Small intestine (tissue), 7 donors: ENCODE measurements at regions not wholly inside any gene's neighbourhood (a gene's known extent, or its start where the extent isn't known, plus 50 kb on each side); places are given as distances from the start of the nearest gene placed in this dataset.

ENCODE experiments used
- DNase-seq, 2 donors: peaks; one replicate each; pipeline versions ENCODE4 v3.0.0 to v3.0.0-alpha.2; 2013
- FAIRE-seq: peaks from 2 replicates; lab custom pipeline; 2012; peaks lifted over from hg19 to GRCh38; lab: Jason Lieb, UNC
- H3K27ac ChIP-seq, 3 donors: one replicate each; pipeline ENCODE4 v1.5.1; 2013; ENCODE audit warnings: low read length in 2 of 3, mild to moderate bottlenecking in 2 of 3, control low read depth in 1 of 3, inconsistent platforms in 1 of 3, low read depth in 1 of 3, moderate library complexity in 1 of 3
- H3K27me3 ChIP-seq, 3 donors: one replicate each; pipeline ENCODE4 v1.6.1; 2013; ENCODE audit warnings: low read length in 3 of 3, inconsistent platforms in 1 of 3; ENCODE audit not compliant: control insufficient read depth in 3 of 3, insufficient read depth in 3 of 3
- H3K36me3 ChIP-seq, 3 donors: one replicate each; pipeline ENCODE4 v1.6.1; 2013; ENCODE audit warnings: low read length in 3 of 3, inconsistent platforms in 1 of 3, low read depth in 1 of 3, mild to moderate bottlenecking in 1 of 3, moderate library complexity in 1 of 3; ENCODE audit not compliant: control insufficient read depth in 3 of 3, insufficient read depth in 2 of 3
- H3K4me1 ChIP-seq, 3 donors: one replicate each; pipeline ENCODE4 v1.6.1; 2013; ENCODE audit warnings: low read length in 2 of 3, inconsistent platforms in 1 of 3, low read depth in 1 of 3, mild to moderate bottlenecking in 1 of 3, moderate library complexity in 1 of 3; ENCODE audit not compliant: control insufficient read depth in 3 of 3, insufficient read depth in 2 of 3
- H3K4me3 ChIP-seq, 3 donors: one replicate each; pipeline ENCODE4 v1.5.1; 2013; ENCODE audit warnings: low read length in 3 of 3, control low read depth in 1 of 3, inconsistent platforms in 1 of 3, low read depth in 1 of 3, mild to moderate bottlenecking in 1 of 3, moderate library complexity in 1 of 3
- H3K9me3 ChIP-seq, 2 donors: one replicate each; pipeline ENCODE4 v1.6.1; 2013; ENCODE audit warnings: low read depth in 1 of 2, low read length in 1 of 2; ENCODE audit not compliant: control insufficient read depth in 2 of 2, insufficient read depth in 1 of 2
- WGBS, 3 donors: extraction: QIAGEN DNeasy Blood & Tissue Kit; methylation state at CpG; one replicate each; pipeline ENCODE4 v1.1.7; 2013; 5-methylcytosine and 5-hydroxymethylcytosine counted together
- donor health status: healthy with polysubstance abuse.
- donor health status: control.
- donor health status: control.
- donor health status: Bipolar disorder and iron deficiency.
- donor health status: healthy.

DNA sequence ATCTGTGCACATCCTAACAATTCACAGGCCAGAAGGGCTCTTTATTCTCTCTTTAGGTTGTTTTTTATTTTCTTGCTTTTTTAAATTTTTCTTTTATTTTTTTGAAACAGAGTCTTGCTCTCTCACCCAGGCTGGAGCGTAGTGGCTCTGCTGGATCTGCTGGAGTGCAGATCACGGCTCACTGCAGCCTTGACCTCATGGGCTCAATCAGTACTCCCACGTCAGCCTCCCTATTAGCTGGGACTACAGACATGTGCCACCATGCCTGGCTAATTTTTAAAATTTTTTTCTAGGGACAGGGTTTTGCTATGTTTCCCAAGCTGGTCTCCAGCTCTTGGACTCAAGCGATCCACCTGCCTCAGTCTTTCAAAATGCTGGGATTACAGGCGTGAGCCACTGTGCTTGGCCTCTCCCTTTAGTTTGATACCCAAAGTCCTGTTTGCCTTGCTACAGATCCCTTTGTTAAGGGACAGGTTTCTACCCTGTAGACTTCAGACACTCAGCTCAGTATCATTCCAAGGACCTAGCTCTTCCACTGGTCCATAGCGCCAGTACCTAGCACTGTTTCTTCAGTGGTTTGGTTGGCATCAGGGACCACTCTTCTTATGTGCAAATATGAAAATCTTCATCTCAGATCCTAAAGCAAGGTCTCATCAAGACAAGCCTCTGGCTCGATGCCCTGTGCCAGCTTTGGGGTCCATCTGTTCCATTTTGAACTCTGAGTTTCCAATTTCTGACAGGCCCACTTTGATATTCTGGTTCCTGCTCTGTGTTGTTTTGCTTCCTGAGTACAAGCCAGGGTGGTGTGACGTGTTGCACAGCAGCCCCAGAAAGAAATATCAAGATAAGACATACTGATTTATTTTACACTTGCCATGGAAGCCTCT is 211.7 kb downstream of the FAT3 start:
- Histone ChIP-seq H3K36me3 (no peaks in the 10 kb centered on the region), H3K9me3 (no peaks in the 10 kb centered on the region), H3K4me3 (no peak overlapping the region), H3K27ac (no peak overlapping the region), H3K4me1 (no peaks in the 10 kb centered on the region), H3K27me3 (no peaks in the 10 kb centered on the region)
- FAIRE-seq (no peak), DNase-seq (no peak)
- WGBS, 3 donors, result 74 to 85% (median 80%) methylated on average over 8 of the region's 8 CpGs

DNA sequence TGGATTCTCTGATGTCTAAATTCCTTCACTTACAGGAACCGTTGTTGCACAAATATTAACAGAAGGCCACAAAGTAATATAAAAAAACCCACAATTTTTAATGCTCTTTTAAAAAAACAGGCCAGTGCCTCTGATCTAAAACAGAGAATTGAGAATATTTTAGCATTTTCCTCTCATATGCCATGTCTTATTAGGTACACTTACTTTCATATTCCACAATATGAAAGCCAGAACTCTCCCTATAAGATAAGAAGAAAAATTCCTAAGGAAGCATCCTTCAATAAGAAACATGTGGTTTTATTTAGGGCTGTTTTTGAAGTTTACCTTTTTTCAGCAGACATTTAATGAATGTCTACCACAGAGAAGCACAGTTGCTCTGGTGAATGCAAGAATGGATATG is 214.5 kb downstream of the FAT3 start:
- 49 to 76% (median 54%) methylated on average over 1 of the region's 1 CpG for WGBS, 3 donors
- no peak overlapping the region for H3K27ac ChIP-seq
- H3K27me3 ChIP-seq, result no peaks in the 10 kb centered on the region
- H3K4me3 ChIP-seq, result no peak overlapping the region
- FAIRE-seq (no peak), DNase-seq (no peak)
- H3K4me1 ChIP-seq, result no peaks in the 10 kb centered on the region
- no peaks in the 10 kb centered on the region for H3K9me3 ChIP-seq
- H3K36me3 ChIP-seq, result no peaks in the 10 kb centered on the region

DNA sequence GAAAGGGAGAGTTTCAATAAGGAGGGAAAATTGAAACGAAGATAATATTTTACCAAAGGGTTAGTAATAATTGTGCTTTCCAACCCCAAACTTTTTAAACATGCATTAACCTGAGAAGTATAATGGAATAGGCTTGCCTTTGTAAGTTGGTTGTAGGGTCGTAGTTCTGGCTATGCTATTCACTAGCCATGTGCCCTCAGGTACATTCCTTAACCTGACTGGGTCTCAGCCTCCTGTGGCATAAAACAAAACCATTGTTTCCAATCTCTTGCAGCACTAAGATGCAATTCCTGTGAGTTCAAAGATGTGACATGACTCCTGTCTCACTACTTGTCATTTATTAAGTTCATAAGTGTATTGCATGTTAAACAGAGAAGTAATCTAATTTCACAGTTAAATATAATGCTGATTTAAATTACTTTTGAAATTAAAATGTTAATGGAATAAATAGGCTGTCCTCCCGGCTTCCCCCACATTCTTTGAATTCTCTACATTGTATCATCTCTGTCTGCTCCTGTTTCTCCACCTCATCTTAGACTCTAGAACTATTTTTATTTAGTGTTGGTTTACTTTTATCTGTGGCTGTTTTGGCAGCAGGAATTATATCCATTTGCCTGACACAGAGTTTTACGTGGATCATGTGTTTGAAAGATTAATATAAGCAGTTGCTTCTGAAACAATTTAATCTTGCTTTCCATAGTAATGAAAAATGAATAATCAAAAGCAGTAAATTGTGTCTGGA is 216.3 kb downstream of the FAT3 start:
- no peak overlapping the region for H3K27ac ChIP-seq
- 58 to 69% (median 64%) methylated on average over 4 of the region's 4 CpGs for WGBS, 3 donors
- FAIRE-seq, result no peak
- H3K36me3 ChIP-seq, result no peaks in the 10 kb centered on the region
- H3K4me3 ChIP-seq, result no peak overlapping the region
- no peak for DNase-seq
- no peaks in the 10 kb centered on the region for H3K27me3 ChIP-seq
- no peaks in the 10 kb centered on the region for H3K9me3 ChIP-seq
- H3K4me1 ChIP-seq, result no peaks in the 10 kb centered on the region

- Histone ChIP-seq H3K4me1 (no peaks in the 10 kb centered on the region), H3K4me3 (no peak overlapping the region), H3K27ac (no peak overlapping the region), H3K36me3 (no peaks in the 10 kb centered on the region), H3K27me3 (no peaks in the 10 kb centered on the region), H3K9me3 (no peaks in the 10 kb centered on the region)
- FAIRE-seq, result no peak
- WGBS, 3 donors, result 82 to 86% (median 82%) methylated on average over 4 of the region's 4 CpGs
- no peak for DNase-seq
Measured at GRCh38 chr11:92441443-92441726, 216.8 kb downstream of the FAT3 start.

GRCh38 chr11:92443199-92443598 is 218.6 kb downstream of the FAT3 start:
- Histone ChIP-seq H3K9me3 (no peaks in the 10 kb centered on the region), H3K27ac (no peak overlapping the region), H3K36me3 (no peaks in the 10 kb centered on the region), H3K4me1 (no peaks in the 10 kb centered on the region), H3K4me3 (no peak overlapping the region), H3K27me3 (no peaks in the 10 kb centered on the region)
- WGBS, 3 donors, result 66 to 84% (median 68%) methylated on average over 2 of the region's 2 CpGs
- FAIRE-seq (no peak), DNase-seq (no peak)

- Histone ChIP-seq H3K36me3 (no peaks in the 10 kb centered on the region), H3K27me3 (no peaks in the 10 kb centered on the region), H3K27ac (no peak overlapping the region), H3K9me3 (no peaks in the 10 kb centered on the region), H3K4me1 (no peaks in the 10 kb centered on the region), H3K4me3 (no peak overlapping the region)
- WGBS, 3 donors, result 77 to 88% (median 83%) methylated on average over 3 of the region's 3 CpGs
- FAIRE-seq (no peak), DNase-seq (no peak)
Measured at GRCh38 chr11:92447586-92447985, 223.0 kb downstream of the FAT3 start.

DNA sequence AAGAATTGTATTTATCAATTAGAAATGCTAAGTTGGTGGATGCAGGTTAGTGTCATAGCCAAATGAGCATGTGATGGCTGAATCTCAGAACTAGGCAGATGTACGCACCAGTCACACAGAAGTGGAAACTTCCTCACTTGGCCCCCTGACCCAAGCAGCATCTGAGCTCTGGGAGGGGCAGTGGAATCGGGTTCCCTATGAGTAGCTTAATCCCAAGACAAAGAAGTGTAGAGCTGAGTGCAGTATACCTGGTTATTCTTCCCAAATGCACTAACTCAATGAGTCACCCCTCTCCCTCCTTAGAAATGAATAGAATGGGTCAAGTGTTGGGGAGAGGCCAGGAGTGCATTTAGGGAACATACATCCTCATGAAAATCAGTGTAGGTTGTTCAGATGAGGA is 224.6 kb downstream of the FAT3 start:
- H3K4me1 ChIP-seq, result no peaks in the 10 kb centered on the region
- no peaks in the 10 kb centered on the region for H3K36me3 ChIP-seq
- no peak overlapping the region for H3K4me3 ChIP-seq
- 74 to 86% (median 75%) methylated on average over 2 of the region's 2 CpGs for WGBS, 3 donors
- no peaks in the 10 kb centered on the region for H3K27me3 ChIP-seq
- FAIRE-seq, result no peak
- H3K9me3 ChIP-seq, result no peaks in the 10 kb centered on the region
- no peak overlapping the region for H3K27ac ChIP-seq
- no peak for DNase-seq

GRCh38 chr11:92449780-92450179 is 225.2 kb downstream of the FAT3 start:
- H3K4me3 ChIP-seq, result no peak overlapping the region
- no peak for DNase-seq
- no peak for FAIRE-seq
- H3K27ac ChIP-seq, result no peak overlapping the region
- WGBS, 3 donors, result 82 to 86% (median 83%) methylated on average over 5 of the region's 5 CpGs
- no peaks in the 10 kb centered on the region for H3K9me3 ChIP-seq
- no peaks in the 10 kb centered on the region for H3K36me3 ChIP-seq
- H3K27me3 ChIP-seq, result no peaks in the 10 kb centered on the region
- no peaks in the 10 kb centered on the region for H3K4me1 ChIP-seq
